MM.1S (cell line): ENCODE measurements at regions not wholly inside any gene's neighbourhood (a gene's known extent, or its start where the extent isn't known, plus 50 kb on each side); places are given as distances from the start of the nearest gene placed in this dataset.
A peak's percentile ranks its signal among the peaks of the same experiment; 100 is the strongest.

ENCODE experiments used
- DNase-seq: peaks from one replicate; pipeline ENCODE4 v3.0.0-alpha.2; 2015
- H2AFZ ChIP-seq: fragments of 300-600 bp; sonication (generic); 2 replicates; pipeline ENCODE4 v1.6.0; 2016; ENCODE audit warnings: antibody characterized with exemption, low read length
- H3F3A ChIP-seq: fragments of 300-600 bp; sonication (generic); 2 replicates; pipeline ENCODE4 v1.6.1; 2016; ENCODE audit warnings: mild to moderate bottlenecking, antibody characterized with exemption, low read length, moderate library complexity, mixed read lengths; ENCODE audit not compliant: insufficient read depth
- H3K27ac ChIP-seq: fragments of 300-600 bp; sonication (generic); 2 replicates; pipeline ENCODE4 v1.5.1; 2016; ENCODE audit warnings: mild to moderate bottlenecking, low read length
- H3K27me3 ChIP-seq: fragments of 300-600 bp; sonication (generic); replicated peaks from 2 replicates; pipeline ENCODE4 v1.6.0; 2016; ENCODE audit warnings: low read length; ENCODE audit not compliant: insufficient read depth
- H3K36me3 ChIP-seq: fragments of 300-600 bp; sonication (generic); replicated peaks from 2 replicates; pipeline ENCODE4 v1.6.1; 2016; ENCODE audit warnings: mild to moderate bottlenecking, low read length, mixed read lengths; ENCODE audit not compliant: insufficient read depth
- H3K4me1 ChIP-seq: fragments of 300-600 bp; sonication (generic); 2 replicates; pipeline ENCODE4 v1.6.1; 2016; ENCODE audit warnings: low read length, mixed read lengths
- H3K4me2 ChIP-seq: fragments of 300-600 bp; sonication (generic); 2 replicates; pipeline ENCODE4 v1.6.0; 2016; ENCODE audit warnings: low read depth, low read length
- H3K4me3 ChIP-seq: fragments of 300-600 bp; sonication (generic); 2 replicates; pipeline ENCODE4 v1.5.1; 2016; ENCODE audit warnings: low read length, mixed read lengths
- H3K79me2 ChIP-seq: fragments of 300-600 bp; sonication (generic); 2 replicates; pipeline ENCODE4 v1.6.1; 2016; ENCODE audit warnings: mixed run types, low read length, mixed read lengths
- H3K9ac ChIP-seq: fragments of 300-600 bp; sonication (generic); 2 replicates; pipeline ENCODE4 v1.6.1; 2016; ENCODE audit warnings: low read length, mixed read lengths
- H3K9me2 ChIP-seq: fragments of 300-600 bp; sonication (generic); replicated peaks from 2 replicates; pipeline ENCODE4 v1.6.1; 2016; ENCODE audit warnings: mild to moderate bottlenecking, low read length, mixed read lengths; ENCODE audit not compliant: insufficient read depth
- H3K9me3 ChIP-seq: fragments of 300-600 bp; sonication (generic); replicated peaks from 2 replicates; pipeline ENCODE4 v1.6.1; 2016; ENCODE audit warnings: mild to moderate bottlenecking, low read length, mixed read lengths; ENCODE audit not compliant: insufficient read depth
- H4K20me1 ChIP-seq: fragments of 300-600 bp; sonication (generic); 2 replicates; pipeline ENCODE4 v1.6.1; 2016; ENCODE audit warnings: mild to moderate bottlenecking, low read length, moderate library complexity, mixed read lengths; ENCODE audit not compliant: insufficient read depth
- CTCF ChIP-seq: fragments of 300-600 bp; sonication (generic); IDR thresholded peaks from 2 replicates; pipeline ENCODE4 v1.5.1; 2016; ENCODE audit warnings: antibody characterized with exemption, low read length, mixed read lengths
- EZH2 ChIP-seq: fragments of 300-600 bp; sonication (generic); optimal IDR thresholded peaks from 2 replicates; pipeline ENCODE3; 2017; ENCODE audit warnings: low read depth, mild to moderate bottlenecking, antibody characterized with exemption, low read length, mixed read lengths
- EZH2phosphoT487 ChIP-seq: fragments of 300-600 bp; sonication (generic); IDR thresholded peaks from 2 replicates; pipeline ENCODE4 v1.6.1; 2018; ENCODE audit warnings: antibody characterized with exemption, low read length

DNA sequence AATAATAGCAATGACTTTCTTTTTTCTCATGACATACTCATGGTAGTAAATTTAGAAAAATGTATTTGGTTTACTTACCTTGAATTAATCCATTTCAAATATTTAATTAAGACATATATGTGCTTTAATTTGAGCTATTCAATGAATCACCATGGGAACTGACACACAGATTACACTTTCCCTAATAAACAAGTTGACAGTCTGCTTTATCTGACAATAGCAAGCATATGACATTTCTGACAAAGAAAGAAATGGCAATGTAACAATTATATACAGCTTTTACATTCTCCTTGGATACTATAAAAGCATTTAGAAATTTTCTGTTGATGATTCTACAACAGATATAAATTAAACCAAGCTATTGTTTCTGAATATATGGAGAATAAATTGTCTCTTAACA lies 382.5 kb downstream of the CYLC2 start:
- TF ChIP-seq CTCF, result no peak
- no peak for TF ChIP-seq EZH2phosphoT487
- no peak for TF ChIP-seq EZH2
- Histone ChIP-seq H3K9me2 (no peaks in the 10 kb centered on the region), H3K4me1 (no peaks in the 10 kb centered on the region), H3K9me3 (no peaks in the 10 kb centered on the region), H3K36me3 (no peaks in the 10 kb centered on the region), H3K27ac (no peak overlapping the region), H3K4me3 (no peak overlapping the region), H3K4me2 (no peak overlapping the region), H2AFZ (no peak overlapping the region), H3K79me2 (no peaks in the 10 kb centered on the region), H3K27me3 (no peaks in the 10 kb centered on the region), H4K20me1 (no peaks in the 10 kb centered on the region), H3F3A (no peaks in the 10 kb centered on the region), H3K9ac (no peak overlapping the region)
- DNase-seq, result no peak

GRCh38 chr9:103397868-103398600 lies 402.9 kb downstream of the CYLC2 start:
- peaks cover 4% of the 10 kb centered on the region for H3K4me1 ChIP-seq
- no peaks in the 10 kb centered on the region for H3F3A ChIP-seq
- no peak overlapping the region for H3K9ac ChIP-seq
- no peaks in the 10 kb centered on the region for H3K79me2 ChIP-seq
- no peak overlapping the region for H3K4me3 ChIP-seq
- no peak overlapping the region for H3K4me2 ChIP-seq
- H2AFZ ChIP-seq, result peak overlapping the region; percentile 25; the same call in 1 of the 2 replicates
- H3K9me3 ChIP-seq, result no peaks in the 10 kb centered on the region
- no peaks in the 10 kb centered on the region for H3K27me3 ChIP-seq
- TF ChIP-seq CTCF (peak; percentile 83), EZH2 (no peak)
- peak; percentile 85 for DNase-seq
- H3K36me3 ChIP-seq, result no peaks in the 10 kb centered on the region
- no peak overlapping the region for H3K27ac ChIP-seq
- no peaks in the 10 kb centered on the region for H3K9me2 ChIP-seq
- H4K20me1 ChIP-seq, result no peaks in the 10 kb centered on the region

DNA sequence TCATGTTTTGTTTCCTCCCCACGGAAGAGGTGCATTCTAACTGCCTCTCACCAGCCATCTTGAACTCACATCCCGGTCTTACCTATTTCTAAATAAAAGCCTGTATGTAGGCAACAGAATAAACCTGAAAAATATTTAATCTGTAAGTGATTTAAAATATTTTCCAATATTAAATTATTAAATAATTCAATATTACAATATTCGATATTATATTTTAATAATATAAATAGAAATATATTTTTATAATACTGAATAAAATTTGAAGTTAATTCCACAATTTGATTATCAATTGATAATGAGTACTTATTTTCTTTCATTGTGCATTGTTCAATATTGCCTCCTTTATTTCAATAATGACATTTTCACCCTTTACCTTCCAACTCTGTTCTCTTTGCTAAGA lies 404.4 kb downstream of the CYLC2 start:
- H3K4me3 ChIP-seq, result no peak overlapping the region
- H3K9me2 ChIP-seq, result no peaks in the 10 kb centered on the region
- H3K4me2 ChIP-seq, result no peak overlapping the region
- no peaks in the 10 kb centered on the region for H3K36me3 ChIP-seq
- no peak overlapping the region for H3K9ac ChIP-seq
- no peak overlapping the region for H2AFZ ChIP-seq
- no peaks in the 10 kb centered on the region for H3F3A ChIP-seq
- H3K9me3 ChIP-seq, result no peaks in the 10 kb centered on the region
- no peaks in the 10 kb centered on the region for H3K27me3 ChIP-seq
- peaks cover 4% of the 10 kb centered on the region for H3K4me1 ChIP-seq
- no peaks in the 10 kb centered on the region for H3K79me2 ChIP-seq
- no peak for TF ChIP-seq EZH2phosphoT487
- no peak for TF ChIP-seq EZH2
- TF ChIP-seq CTCF, result no peak
- no peaks in the 10 kb centered on the region for H4K20me1 ChIP-seq
- no peak for DNase-seq
- no peak overlapping the region for H3K27ac ChIP-seq
